IMR-90 (cell line): ENCODE measurements at regions not wholly inside any gene's neighbourhood (a gene's known extent, or its start where the extent isn't known, plus 50 kb on each side); places are given as distances from the start of the nearest gene placed in this dataset.

ENCODE experiments used
- ATAC-seq: fragments of 200-7000 bp; cut with Tn5 transposase; 2 replicates; pipeline ENCODE4 v1.9.1; 2020; ENCODE audit warnings: low read depth, mild to moderate bottlenecking, moderate library complexity
- BruUV-seq: library from RNA; stranded (reverse); fragments of 400-500 nt; replicated peaks from 2 replicates; lab custom pipeline; 2021; lab: Mats Ljungman, UMichigan
- CTCF ChIA-PET: fragments of 300-600 bp; formaldehyde crosslinking; extraction: SDS; loops from one replicate; lab custom pipeline; 2021; ENCODE audit warnings: antibody characterized with exemption; lab: Yijun Ruan, JAX
- POLR2A ChIA-PET: fragments of 300-600 bp; sonication (Branson Sonifier 250); formaldehyde crosslinking; loops from one replicate; lab custom pipeline; 2022; ENCODE audit warnings: antibody characterized with exemption; ENCODE audit not compliant: unreplicated experiment; lab: Charles Lee
- DNase-seq: peaks from one replicate; pipeline ENCODE4 v3.0.0; 2013
- H2AFZ ChIP-seq: replicated peaks from 2 replicates; pipeline ENCODE3; 2013; ENCODE audit warnings: low read length, mild to moderate bottlenecking; ENCODE audit not compliant: poor library complexity
- H2AK5ac ChIP-seq: 2 replicates; pipeline ENCODE4 v1.6.1; 2013; ENCODE audit warnings: low read depth, low read length, inconsistent platforms
- H2AK9ac ChIP-seq: replicated peaks from 2 replicates; pipeline ENCODE3; 2013; ENCODE audit warnings: mild to moderate bottlenecking, low read depth, low read length, moderate library complexity; ENCODE audit not compliant: poor library complexity
- H2BK120ac ChIP-seq: 2 replicates; pipeline ENCODE4 v1.6.1; 2013; ENCODE audit warnings: low read depth, low read length, inconsistent platforms
- H2BK15ac ChIP-seq: 3 replicates; pipeline ENCODE4 v1.6.1; 2013; ENCODE audit warnings: low read depth, low read length, inconsistent platforms
- H2BK20ac ChIP-seq: 2 replicates; pipeline ENCODE4 v1.6.1; 2013; ENCODE audit warnings: low read depth, mild to moderate bottlenecking, inconsistent platforms, low read length, moderate library complexity
- H2BK5ac ChIP-seq: 2 replicates; pipeline ENCODE4 v1.6.1; 2013; ENCODE audit warnings: mild to moderate bottlenecking, low read depth, low read length, inconsistent platforms; ENCODE audit not compliant: poor library complexity, severe bottlenecking
- H3K14ac ChIP-seq: replicated peaks from 2 replicates; pipeline ENCODE4 v1.6.1; 2013; ENCODE audit warnings: low read depth, low read length, inconsistent platforms
- H3K18ac ChIP-seq: 2 replicates; pipeline ENCODE4 v1.6.1; 2013; ENCODE audit warnings: low read depth, low read length, control low read depth
- H3K23ac ChIP-seq: 2 replicates; pipeline ENCODE4 v1.6.1; 2013; ENCODE audit warnings: low read depth, low read length, inconsistent platforms
- H3K27ac ChIP-seq: 2 replicates; pipeline ENCODE4 v1.5.1; 2013; ENCODE audit warnings: mild to moderate bottlenecking, control low read depth, low read length; ENCODE audit not compliant: insufficient read depth
- H3K27me3 ChIP-seq: 2 replicates; pipeline ENCODE4 v1.6.1; 2013; ENCODE audit warnings: low read length; ENCODE audit not compliant: control insufficient read depth, insufficient read depth
- H3K36me3 ChIP-seq: 2 replicates; pipeline ENCODE4 v1.6.1; 2013; ENCODE audit warnings: low read length, mixed read lengths; ENCODE audit not compliant: control insufficient read depth, insufficient read depth
- H3K4ac ChIP-seq: 2 replicates; pipeline ENCODE4 v1.6.1; 2013; ENCODE audit warnings: low read depth, low read length, inconsistent platforms
- H3K4me1 ChIP-seq: 2 replicates; pipeline ENCODE4 v1.6.1; 2013; ENCODE audit warnings: low read length, mixed read lengths; ENCODE audit not compliant: control insufficient read depth, insufficient read depth
- H3K4me2 ChIP-seq: 2 replicates; pipeline ENCODE4 v1.6.1; 2013; ENCODE audit warnings: low read depth, mild to moderate bottlenecking, control low read depth, low read length, moderate library complexity
- H3K4me3 ChIP-seq: 2 replicates; pipeline ENCODE4 v1.5.1; 2013; ENCODE audit warnings: low read depth, mild to moderate bottlenecking, control low read depth, low read length, moderate library complexity; ENCODE audit not compliant: insufficient read depth
- H3K56ac ChIP-seq: 2 replicates; pipeline ENCODE4 v1.6.1; 2013; ENCODE audit warnings: low read length, inconsistent platforms; ENCODE audit not compliant: insufficient read depth; ENCODE audit errors: extremely low read depth
- H3K79me1 ChIP-seq, 2 experiments: 2 replicates each; pipeline ENCODE4 v1.6.1; 2013; ENCODE audit warnings: low read length in 2 of 2, inconsistent platforms in 1 of 2, low read depth in 1 of 2
- H3K9ac ChIP-seq: 2 replicates; pipeline ENCODE4 v1.6.1; 2013; ENCODE audit warnings: low read depth, low read length, control low read depth
- H3K9me1 ChIP-seq: 2 replicates; pipeline ENCODE4 v1.6.1; 2013; ENCODE audit warnings: low read length, inconsistent platforms; ENCODE audit not compliant: insufficient read depth
- H3K9me3 ChIP-seq: 2 replicates; pipeline ENCODE4 v1.6.1; 2013; ENCODE audit warnings: low read length; ENCODE audit not compliant: control insufficient read depth, insufficient read depth
- H4K20me1 ChIP-seq: 2 replicates; pipeline ENCODE4 v1.6.1; 2013; ENCODE audit warnings: low read length, inconsistent platforms; ENCODE audit not compliant: insufficient read depth
- H4K5ac ChIP-seq: 2 replicates; pipeline ENCODE4 v1.6.1; 2013; ENCODE audit warnings: mild to moderate bottlenecking, low read depth, low read length, control low read depth
- H4K8ac ChIP-seq, 2 experiments: 2 replicates each; pipeline ENCODE4 v1.6.1; 2013; ENCODE audit warnings: low read depth in 2 of 2, low read length in 2 of 2, control low read depth in 1 of 2, inconsistent platforms in 1 of 2
- H4K91ac ChIP-seq: 2 replicates; pipeline ENCODE4 v1.6.1; 2013; ENCODE audit warnings: low read depth, low read length, inconsistent platforms; ENCODE audit not compliant: insufficient read depth
- BHLHE40 ChIP-seq: fragments of 150-350 bp; IDR thresholded peaks from 2 replicates; pipeline ENCODE4 v1.6.1; 2016; ENCODE audit warnings: mild to moderate bottlenecking, low read depth, low read length
- CEBPB ChIP-seq: IDR thresholded peaks from 2 replicates; pipeline ENCODE4 v1.6.1; 2012; ENCODE audit warnings: low read depth, low read length, improper control_type of control experiment
- CTCF ChIP-seq: conservative IDR thresholded peaks from 2 replicates; pipeline ENCODE4 v1.5.1; 2012; ENCODE audit warnings: mild to moderate bottlenecking, low read depth, low read length, improper control_type of control experiment
- MAFK ChIP-seq: IDR thresholded peaks from 2 replicates; pipeline ENCODE4 v1.6.1; 2012; ENCODE audit warnings: low read depth, low read length, improper control_type of control experiment
- MXI1 ChIP-seq: IDR thresholded peaks from 2 replicates; pipeline ENCODE4 v1.6.1; 2012; ENCODE audit warnings: low read depth, mild to moderate bottlenecking, low read length, moderate library complexity, borderline replicate concordance
- NFE2L2 ChIP-seq: fragments of 150-350 bp; IDR thresholded peaks from 2 replicates; pipeline ENCODE4 v1.6.1; 2016; ENCODE audit warnings: low read depth, mild to moderate bottlenecking, low read length
- POLR2A ChIP-seq: IDR thresholded peaks from 2 replicates; pipeline ENCODE4 v1.6.1; 2012; ENCODE audit warnings: mild to moderate bottlenecking, low read depth, low read length
- RCOR1 ChIP-seq: IDR thresholded peaks from 2 replicates; pipeline ENCODE4 v1.6.1; 2012; ENCODE audit warnings: mild to moderate bottlenecking, low read length, improper control_type of control experiment; ENCODE audit not compliant: insufficient replicate concordance
- RFX5 ChIP-seq: IDR thresholded peaks from 2 replicates; pipeline ENCODE4 v1.8.0; 2012; ENCODE audit warnings: low read depth, mild to moderate bottlenecking, low read length, moderate library complexity
- WGBS, 2 experiments: methylation state at CpG; one replicate each; pipeline versions ENCODE4 v1.1.5 to v1.1.7; 2013; ENCODE audit warnings: missing lambda C conversion rate in 2 of 2; ENCODE audit not compliant: insufficient read length in 1 of 2; ENCODE audit errors: extremely low coverage in 2 of 2; 5-methylcytosine and 5-hydroxymethylcytosine counted together
- dilution Hi-C: fragments of 300-500 bp; cut with HindIII; formaldehyde crosslinking; loops from one replicate; pipeline ENCODE4 v1.14.3; 2018; ENCODE audit warnings: low sequenced_read_pairs; ENCODE audit not compliant: unreplicated experiment
- in situ Hi-C: fragments of 300-500 bp; cut with MboI; formaldehyde crosslinking; loops from 3 replicates; pipeline ENCODE4 v1.14.3; 2019; ENCODE audit warnings: low sequenced_read_pairs, inconsistent platforms, mixed read lengths
- intact Hi-C: fragments of 100-400 bp; cut with micrococcal nuclease; formaldehyde crosslinking; loops from 2 replicates; pipeline ENCODE4 v1.10.0; 2022

DNA sequence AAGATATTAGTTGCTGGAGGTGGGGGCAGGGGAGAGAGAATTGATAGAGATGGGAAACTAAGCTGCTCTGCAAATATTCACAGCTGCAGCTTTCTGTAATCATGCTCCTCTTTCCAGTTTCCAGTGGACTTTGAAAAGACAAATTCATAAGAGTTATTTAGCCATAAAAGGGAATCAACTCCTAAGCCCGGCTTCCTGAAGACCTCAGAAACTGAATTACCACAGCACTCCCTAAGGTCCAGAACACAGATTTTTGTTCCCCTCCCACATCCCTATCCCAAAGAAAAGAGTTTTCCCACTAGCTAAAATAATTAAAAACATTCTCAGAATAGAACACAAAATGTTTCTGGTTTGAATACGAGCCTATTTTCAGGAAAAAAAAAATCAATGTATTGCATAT, 871.8 kb upstream of the NR2F2 start:
- Histone ChIP-seq H4K20me1 (no peaks in the 10 kb centered on the region), H2AK5ac (no peak overlapping the region), H2AFZ (no peak overlapping the region), H3K23ac (no peak overlapping the region), H2BK15ac (no peak overlapping the region), H3K36me3 (no peaks in the 10 kb centered on the region), H3K14ac (no peak overlapping the region), H3K27ac (no peak overlapping the region), H3K4ac (no peak overlapping the region), H4K5ac (no peak overlapping the region), H3K9me3 (no peaks in the 10 kb centered on the region), H2BK120ac (no peak overlapping the region), H4K91ac (no peak overlapping the region), H3K9me1 (no peaks in the 10 kb centered on the region), H3K18ac (no peak overlapping the region), H3K9ac (no peak overlapping the region), H3K56ac (no peak overlapping the region), H4K8ac (no peak overlapping the region), H2BK5ac (no peak overlapping the region), H3K4me1 (no peaks in the 10 kb centered on the region), H2AK9ac (no peak overlapping the region), H3K79me1 (no peaks in the 10 kb centered on the region), H3K27me3 (no peaks in the 10 kb centered on the region), H3K4me2 (no peak overlapping the region), H3K4me3 (no peak overlapping the region), H2BK20ac (no peak overlapping the region)
- ChIA-PET POLR2A (no interaction called here), CTCF (no interaction called here)
- no peak for DNase-seq
- in situ Hi-C loops (no loop called here), dilution Hi-C loops (no loop called here), intact Hi-C loops (no loop called here)
- no TSS peak for BruUV-seq
- no CpG with 5 or more reads among the region's 2 CpGs for WGBS, 2 experiments
- no peak for ATAC-seq
- no peak for TF ChIP-seq RFX5
- no peak for TF ChIP-seq POLR2A
- TF ChIP-seq CTCF = no peak
- TF ChIP-seq RCOR1 = no peak
- TF ChIP-seq NFE2L2 = no peak
- no peak for TF ChIP-seq BHLHE40
- TF ChIP-seq MAFK = no peak
- TF ChIP-seq MXI1 = no peak
- no peak for TF ChIP-seq CEBPB
